Transverse colon (tissue), 4 donors: ENCODE measurements at regions not wholly inside any gene's neighbourhood (a gene's known extent, or its start where the extent isn't known, plus 50 kb on each side); places are given as distances from the start of the nearest gene placed in this dataset.

Source experiments
- DNase-seq: peaks from one replicate; pipeline ENCODE4 v3.0.0-alpha.2; 2019
- H3K27ac ChIP-seq, 4 donors: fragments of 200-600 bp; sonication (generic); 2 replicates each; pipeline ENCODE4 v1.5.1; 2016 to 2018; ENCODE audit warnings: inconsistent platforms in 4 of 4
- H3K27me3 ChIP-seq: fragments of 200-600 bp; sonication (generic); 2 replicates; pipeline ENCODE4 v1.5.1; 2017; ENCODE audit warnings: inconsistent platforms
- H3K36me3 ChIP-seq, 4 donors: fragments of 200-600 bp; sonication (generic); 2 replicates each; pipeline ENCODE4 v1.5.1; 2017 to 2019; ENCODE audit warnings: inconsistent platforms in 4 of 4
- H3K4me1 ChIP-seq, 4 donors: fragments of 200-600 bp; sonication (generic); 2 replicates each; pipeline ENCODE4 v1.5.1; 2017 to 2020; ENCODE audit warnings: inconsistent platforms in 4 of 4
- H3K4me3 ChIP-seq, 4 donors: fragments of 200-600 bp; sonication (generic); 1 replicate in 1 of 4; 2 replicates in 3 of 4; pipeline versions ENCODE4 v1.5.1 to v1.6.1; 2017 to 2019; ENCODE audit warnings: inconsistent platforms in 4 of 4
- H3K9me3 ChIP-seq, 2 donors: fragments of 200-600 bp; sonication (generic); 2 replicates each; pipeline ENCODE4 v1.5.1; 2017 to 2019; ENCODE audit warnings: inconsistent platforms in 2 of 2
- EP300 ChIP-seq: sonication (generic); formaldehyde crosslinking; IDR thresholded peaks from one replicate; pipeline ENCODE4 v1.6.1; 2017; ENCODE audit warnings: antibody characterized with exemption, low read depth
- POLR2A ChIP-seq: fragments of 450-650 bp; IDR thresholded peaks from one replicate; pipeline ENCODE4 v1.6.1; 2016; ENCODE audit warnings: antibody characterized with exemption, mild to moderate bottlenecking, moderate library complexity
- POLR2AphosphoS5 ChIP-seq, 3 donors: sonication (generic); formaldehyde crosslinking; IDR thresholded peaks; one replicate each; pipeline ENCODE4 v1.6.1; 2016; ENCODE audit warnings: antibody characterized with exemption in 3 of 3
- WGBS, 2 donors: methylation state at CpG; one replicate each; pipeline ENCODE4 v1.1.5; 2018; ENCODE audit warnings: low coverage in 1 of 2; 5-methylcytosine and 5-hydroxymethylcytosine counted together
- in situ Hi-C, 4 donors: fragments of 200-750 bp; cut with MboI; loops; one replicate each; pipeline versions ENCODE4 v1.15.0 to v1.15.1; 2017; ENCODE audit warnings: low sequenced_read_pairs in 3 of 4, low pct_ligation_motif_present in 1 of 4, low pct_unique_long_range_greater_than_20kb in 1 of 4
- intact Hi-C: fragments of 100-400 bp; cut with DNase I; formaldehyde crosslinking; loops from one replicate; pipeline ENCODE4 v1.15.1; 2023; ENCODE audit warnings: low total_unique reads
- TF ChIP-seq, protein P1 (sequence below), 5 experiments: fragments of 200-600 bp in 3 of 5; fragments of 450-650 bp in 2 of 5; sonication (generic) in 3 of 5; IDR thresholded peaks; 1 replicate in 2 of 5; 2 replicates in 3 of 5; pipeline ENCODE4 v1.5.1; 2016 to 2017; ENCODE audit warnings: antibody characterized with exemption in 5 of 5, inconsistent platforms in 3 of 5, mild to moderate bottlenecking in 2 of 5, moderate library complexity in 1 of 5

DNA sequence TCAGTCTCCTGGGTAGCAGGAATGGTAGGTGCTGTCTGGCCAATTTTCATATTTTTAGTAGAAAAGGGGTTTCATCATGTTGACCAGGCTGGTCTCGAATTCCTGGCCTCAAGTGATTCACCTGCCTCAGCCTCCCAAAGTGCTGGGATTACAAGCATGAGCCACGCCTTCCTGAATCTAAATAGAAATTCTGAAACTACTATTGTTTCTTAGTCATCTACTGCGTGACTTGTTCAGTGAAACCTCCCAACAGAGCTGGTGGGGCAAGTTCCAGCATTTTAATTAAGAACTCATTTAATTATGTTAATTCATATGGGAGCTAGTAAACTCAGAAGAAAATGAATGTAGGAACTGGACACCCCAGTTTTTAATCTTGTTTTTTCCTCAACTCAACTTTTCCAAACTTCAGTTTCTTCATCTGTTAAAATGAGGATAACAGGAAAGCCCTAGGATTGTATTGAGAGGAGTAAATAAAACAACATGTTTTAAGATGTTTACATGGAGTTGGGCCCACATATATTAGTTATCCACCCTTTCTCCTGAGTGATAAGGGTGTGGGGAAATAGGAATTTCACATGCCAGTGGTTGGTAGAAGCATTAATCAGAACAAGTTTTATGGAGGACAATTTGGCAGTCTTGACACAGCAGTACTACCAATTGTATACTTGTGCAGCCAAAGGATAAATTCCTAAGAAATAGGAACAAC lies 335.8 kb upstream of the E2F7 start:
- no peaks in the 10 kb centered on the region for H3K36me3 ChIP-seq
- no peaks in the 10 kb centered on the region for H3K4me1 ChIP-seq
- intact Hi-C loops (no loop called here), in situ Hi-C loops (no loop called here)
- no peaks in the 10 kb centered on the region for H3K9me3 ChIP-seq
- H3K27me3 ChIP-seq = no peaks in the 10 kb centered on the region
- DNase-seq = no peak
- no peak overlapping the region for H3K27ac ChIP-seq
- no peak overlapping the region for H3K4me3 ChIP-seq
- WGBS, 2 donors = 74 to 92% methylated on average over 2 to 3 of the region's 3 CpGs
- TF ChIP-seq POLR2A (no peak), EP300 (no peak)

DNA sequence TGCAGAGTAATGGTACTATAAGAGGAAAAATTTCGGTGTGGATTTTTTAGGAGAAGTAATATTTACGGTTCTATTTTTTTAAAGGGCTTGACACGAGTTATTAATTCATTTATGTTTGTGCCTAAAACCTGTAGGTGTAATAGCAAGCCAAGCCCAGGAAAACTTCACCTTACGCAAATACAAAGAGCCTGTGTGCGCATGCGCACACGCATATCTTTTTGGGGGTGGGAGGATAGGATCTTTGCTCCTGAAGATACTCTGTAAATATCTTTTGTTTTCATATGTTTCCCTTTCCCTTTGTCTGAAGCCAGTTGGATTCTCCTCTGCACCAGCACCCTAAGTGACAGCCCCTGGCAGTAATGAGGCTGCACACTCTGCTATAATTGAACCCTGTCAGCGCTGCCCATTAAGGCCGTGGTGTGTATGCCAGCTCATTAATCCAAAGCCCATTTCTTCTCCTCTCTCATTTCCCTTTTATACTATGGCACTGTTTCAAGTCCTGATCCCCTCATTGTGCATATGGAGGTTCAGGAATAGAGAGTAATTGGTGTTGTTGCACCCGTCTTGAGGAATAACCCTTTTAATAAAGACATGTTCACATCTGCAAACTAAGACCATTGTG lies 327.2 kb upstream of the E2F7 start:
- DNase-seq = no peak
- H3K27me3 ChIP-seq = no peaks in the 10 kb centered on the region
- H3K27ac ChIP-seq = no peak overlapping the region
- TF ChIP-seq POLR2A = no peak
- TF ChIP-seq, protein P1, sequence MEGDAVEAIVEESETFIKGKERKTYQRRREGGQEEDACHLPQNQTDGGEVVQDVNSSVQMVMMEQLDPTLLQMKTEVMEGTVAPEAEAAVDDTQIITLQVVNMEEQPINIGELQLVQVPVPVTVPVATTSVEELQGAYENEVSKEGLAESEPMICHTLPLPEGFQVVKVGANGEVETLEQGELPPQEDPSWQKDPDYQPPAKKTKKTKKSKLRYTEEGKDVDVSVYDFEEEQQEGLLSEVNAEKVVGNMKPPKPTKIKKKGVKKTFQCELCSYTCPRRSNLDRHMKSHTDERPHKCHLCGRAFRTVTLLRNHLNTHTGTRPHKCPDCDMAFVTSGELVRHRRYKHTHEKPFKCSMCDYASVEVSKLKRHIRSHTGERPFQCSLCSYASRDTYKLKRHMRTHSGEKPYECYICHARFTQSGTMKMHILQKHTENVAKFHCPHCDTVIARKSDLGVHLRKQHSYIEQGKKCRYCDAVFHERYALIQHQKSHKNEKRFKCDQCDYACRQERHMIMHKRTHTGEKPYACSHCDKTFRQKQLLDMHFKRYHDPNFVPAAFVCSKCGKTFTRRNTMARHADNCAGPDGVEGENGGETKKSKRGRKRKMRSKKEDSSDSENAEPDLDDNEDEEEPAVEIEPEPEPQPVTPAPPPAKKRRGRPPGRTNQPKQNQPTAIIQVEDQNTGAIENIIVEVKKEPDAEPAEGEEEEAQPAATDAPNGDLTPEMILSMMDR (IDR thresholded peaks at IDR 0.05) = no peak
- no peaks in the 10 kb centered on the region for H3K36me3 ChIP-seq
- no peaks in the 10 kb centered on the region for H3K9me3 ChIP-seq
- H3K4me1 ChIP-seq = no peaks in the 10 kb centered on the region
- intact Hi-C loops (no loop called here), in situ Hi-C loops (no loop called here)
- 90 to 91% methylated on average over 7 to 10 of the region's 10 CpGs for WGBS, 2 donors
- H3K4me3 ChIP-seq = no peak overlapping the region

DNA sequence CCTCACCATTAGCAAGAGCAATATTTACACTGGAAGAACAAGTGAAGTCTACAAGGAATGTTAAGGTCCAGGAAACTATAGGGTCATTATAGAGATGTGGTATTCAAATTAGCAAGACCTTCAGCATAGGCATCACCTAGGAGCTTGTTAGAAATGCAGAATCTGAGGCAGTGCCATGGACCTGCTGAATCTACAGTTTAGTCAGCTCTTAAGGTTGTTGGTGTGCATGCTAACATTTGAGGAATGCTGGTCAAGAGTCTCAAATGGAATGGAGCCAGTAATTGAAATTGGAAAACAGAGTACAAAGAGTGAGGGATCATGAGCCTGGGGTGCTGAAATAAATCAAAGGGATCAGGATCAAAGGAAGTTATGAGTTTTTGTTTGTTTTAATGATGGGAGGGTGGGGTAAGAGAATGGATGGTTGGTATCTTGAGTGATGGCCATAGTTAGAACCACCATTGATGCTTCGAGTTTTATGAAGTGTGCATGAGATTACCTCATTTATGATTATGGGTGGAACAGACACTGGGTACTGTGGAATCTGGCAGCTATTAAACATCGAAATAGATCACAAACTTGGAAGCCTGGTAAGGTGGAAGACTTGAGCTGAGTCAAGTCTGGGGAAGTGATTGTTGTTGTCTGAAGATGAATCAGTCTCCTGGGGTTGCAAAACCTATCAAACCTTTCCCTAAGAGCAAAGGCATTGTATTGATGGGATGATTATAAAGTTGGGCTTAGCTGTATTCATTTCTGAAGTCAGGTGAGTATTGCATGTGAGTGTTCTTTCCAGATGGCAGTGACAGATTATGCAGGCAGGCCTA lies 323.3 kb upstream of the E2F7 start:
- TF ChIP-seq EP300 (no peak), POLR2AphosphoS5 (IDR thresholded peaks at IDR 0.05) (no peak), POLR2A (no peak)
- TF ChIP-seq, protein P1 (IDR thresholded peaks at IDR 0.05) = no peak
- Histone ChIP-seq H3K4me3 (no peak overlapping the region), H3K36me3 (no peaks in the 10 kb centered on the region), H3K4me1 (no peaks in the 10 kb centered on the region), H3K9me3 (no peaks in the 10 kb centered on the region), H3K27ac (no peak overlapping the region), H3K27me3 (no peaks in the 10 kb centered on the region)
- in situ Hi-C loops = no loop called here
- intact Hi-C loops = no loop called here
- DNase-seq = no peak
- WGBS, 2 donors = 47 to 50% methylated on average over 2 of the region's 2 CpGs

DNA sequence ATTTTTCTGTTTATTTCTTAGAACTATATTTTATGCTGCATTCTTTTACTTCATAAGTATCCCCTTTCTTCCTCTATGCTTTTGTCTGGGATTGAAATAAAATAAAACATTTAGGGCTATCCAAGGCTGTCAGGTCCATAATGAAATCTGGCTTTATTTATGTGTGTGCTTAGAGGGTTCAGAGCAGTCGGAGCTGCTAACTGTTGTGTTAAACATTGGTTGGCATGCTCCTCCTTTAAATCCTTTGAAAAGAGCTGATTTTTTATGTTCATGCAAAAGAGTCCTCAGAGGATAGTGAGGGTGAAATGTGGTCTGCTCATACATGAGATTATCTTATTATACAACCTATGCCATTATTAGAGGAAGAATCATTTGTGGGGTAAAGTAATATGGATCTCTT lies 322.3 kb upstream of the E2F7 start:
- H3K27me3 ChIP-seq = no peaks in the 10 kb centered on the region
- in situ Hi-C loops (no loop called here), intact Hi-C loops (no loop called here)
- no peak overlapping the region for H3K27ac ChIP-seq
- TF ChIP-seq EP300 = no peak
- TF ChIP-seq POLR2A = no peak
- H3K9me3 ChIP-seq = no peaks in the 10 kb centered on the region
- no peak overlapping the region for H3K4me3 ChIP-seq
- no peak for DNase-seq
- no peaks in the 10 kb centered on the region for H3K4me1 ChIP-seq
- H3K36me3 ChIP-seq = no peaks in the 10 kb centered on the region
- 63 to 73% methylated on average over 1 of the region's 1 CpG for WGBS, 2 donors

DNA sequence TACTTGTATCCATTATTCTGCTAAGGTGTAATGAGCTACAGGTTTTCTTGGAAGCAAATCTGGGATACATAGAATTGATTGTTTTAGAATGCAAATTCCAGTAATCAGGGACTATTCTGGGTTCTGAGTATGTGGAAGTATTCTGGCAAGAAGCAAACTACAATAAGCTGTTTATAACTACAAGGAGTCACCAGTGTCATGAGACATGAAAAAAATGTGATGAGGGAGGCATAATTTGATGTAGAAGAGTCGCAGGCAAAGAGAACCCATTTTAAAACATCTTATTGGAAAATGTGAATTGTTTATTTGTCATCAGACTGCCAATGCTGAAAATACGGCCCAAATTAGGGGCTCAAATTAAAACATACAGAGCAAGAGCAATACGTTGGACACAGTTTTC lies 321.8 kb upstream of the E2F7 start:
- in situ Hi-C loops (no loop called here), intact Hi-C loops (no loop called here)
- Histone ChIP-seq H3K36me3 (no peaks in the 10 kb centered on the region), H3K9me3 (no peaks in the 10 kb centered on the region), H3K4me3 (no peak overlapping the region), H3K27ac (no peak overlapping the region), H3K27me3 (no peaks in the 10 kb centered on the region), H3K4me1 (no peaks in the 10 kb centered on the region)
- WGBS, 2 donors = 44 to 45% methylated on average over 3 of the region's 3 CpGs
- DNase-seq = no peak
- no peak for TF ChIP-seq EP300
- TF ChIP-seq POLR2A = no peak
- TF ChIP-seq POLR2AphosphoS5 (IDR thresholded peaks at IDR 0.05) = no peak
- TF ChIP-seq, protein P1 (IDR thresholded peaks at IDR 0.05) = no peak
